Lower leg skin (tissue), 4 donors: ENCODE measurements at regions not wholly inside any gene's neighbourhood (a gene's known extent, or its start where the extent isn't known, plus 50 kb on each side); places are given as distances from the start of the nearest gene placed in this dataset.

Source experiments
- DNase-seq, 2 donors: peaks; one replicate each; pipeline ENCODE4 v3.0.0-alpha.2; 2019; ENCODE audit warnings: low spot score in 2 of 2
- H3K4me3 ChIP-seq: fragments of 200-600 bp; sonication (generic); 2 replicates; pipeline ENCODE4 v1.5.1; 2017; ENCODE audit warnings: mild to moderate bottlenecking, low read depth; ENCODE audit not compliant: poor library complexity, severe bottlenecking
- CTCF ChIP-seq, 3 donors: fragments of 450-650 bp; IDR thresholded peaks; one replicate each; pipeline ENCODE4 v1.5.1; 2016; ENCODE audit warnings: antibody characterized with exemption in 3 of 3, mild to moderate bottlenecking in 3 of 3, moderate library complexity in 2 of 3
- POLR2A ChIP-seq, 2 donors: fragments of 450-650 bp; IDR thresholded peaks; one replicate each; pipeline ENCODE4 v1.6.1; 2016 to 2017; ENCODE audit warnings: antibody characterized with exemption in 2 of 2, mild to moderate bottlenecking in 1 of 2, moderate library complexity in 1 of 2
- WGBS, 2 donors: methylation state at CpG; one replicate each; pipeline ENCODE4 v1.1.5; 2018; 5-methylcytosine and 5-hydroxymethylcytosine counted together
- intact Hi-C: fragments of 100-400 bp; cut with DNase I; formaldehyde crosslinking; loops from one replicate; pipeline ENCODE4 v1.15.0; 2023; ENCODE audit warnings: low total_unique reads

DNA sequence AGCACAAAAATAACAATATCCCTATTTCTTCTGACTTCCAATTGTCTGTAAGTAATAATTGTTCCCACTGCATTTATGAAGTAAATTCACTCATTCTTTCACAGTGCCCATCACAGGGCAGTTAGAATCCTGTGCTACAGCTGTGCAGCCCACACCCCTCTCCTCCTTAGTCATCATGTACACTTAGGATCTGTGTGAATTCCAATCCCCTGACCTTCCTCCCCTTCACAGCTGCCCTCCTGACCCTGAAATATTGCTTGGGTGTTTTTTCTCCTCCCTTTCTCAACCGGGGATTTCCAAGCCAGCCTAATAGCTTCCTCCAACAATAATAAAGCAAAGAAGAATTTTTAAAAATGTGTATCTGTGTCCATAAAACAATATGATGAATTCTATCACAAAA lies 91.5 kb upstream of the BEND6 start:
- 39 to 50% methylated on average over 1 of the region's 1 CpG for WGBS, 2 donors
- intact Hi-C loops = no loop called here
- no peak for TF ChIP-seq CTCF (IDR thresholded peaks at IDR 0.05)
- H3K4me3 ChIP-seq = no peak overlapping the region
- DNase-seq = no peak

GRCh38 chr6:56862415-56863175 lies 92.3 kb upstream of the BEND6 start:
- intact Hi-C loops = no loop called here
- 80 to 81% methylated on average over 3 of the region's 3 CpGs for WGBS, 2 donors
- TF ChIP-seq POLR2A (IDR thresholded peaks at IDR 0.05) (no peak), CTCF (IDR thresholded peaks at IDR 0.05) (no peak)
- no peak for DNase-seq
- H3K4me3 ChIP-seq = no peak overlapping the region

GRCh38 chr6:56860475-56860874 lies 94.4 kb upstream of the BEND6 start:
- no peak overlapping the region for H3K4me3 ChIP-seq
- intact Hi-C loops = no loop called here
- 33 to 45% methylated on average over 4 of the region's 4 CpGs for WGBS, 2 donors
- no peak for DNase-seq
- TF ChIP-seq CTCF (IDR thresholded peaks at IDR 0.05) (no peak), POLR2A (IDR thresholded peaks at IDR 0.05) (no peak)

DNA sequence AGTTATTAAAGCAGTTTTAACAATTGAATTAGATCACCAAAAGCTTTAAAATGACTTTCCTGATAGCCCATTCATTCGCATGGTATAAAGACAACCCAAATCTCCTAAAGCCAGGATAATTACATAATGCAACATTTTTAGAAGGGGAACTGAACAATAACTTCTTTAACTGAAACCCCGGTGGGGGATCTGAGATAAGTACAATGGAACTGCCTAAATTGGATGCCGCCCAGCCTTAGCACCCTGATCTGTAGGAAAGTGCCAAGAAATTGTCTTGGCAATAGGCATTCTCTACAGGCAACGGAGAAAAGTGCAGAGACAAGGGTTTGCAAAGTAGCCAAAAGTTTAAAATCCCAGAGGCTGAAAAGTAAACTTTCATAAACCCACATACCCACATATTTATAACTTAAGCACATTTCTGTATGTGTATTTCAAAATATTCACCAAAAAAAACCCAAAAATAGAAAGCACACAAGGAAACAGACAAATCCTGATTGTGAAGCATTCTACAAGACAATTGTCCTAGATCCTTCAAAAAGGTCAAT lies 98.8 kb upstream of the BEND6 start:
- intact Hi-C loops = loop anchor here (10.0 kb wide), 1 partner anchor 131 kb away; no protein-coding TSS in a partner anchor
- TF ChIP-seq POLR2A (IDR thresholded peaks at IDR 0.05) = no peak
- no peak for TF ChIP-seq CTCF (IDR thresholded peaks at IDR 0.05)
- DNase-seq = no peak
- 45 to 51% methylated on average over 4 of the region's 4 CpGs for WGBS, 2 donors
- no peak overlapping the region for H3K4me3 ChIP-seq

DNA sequence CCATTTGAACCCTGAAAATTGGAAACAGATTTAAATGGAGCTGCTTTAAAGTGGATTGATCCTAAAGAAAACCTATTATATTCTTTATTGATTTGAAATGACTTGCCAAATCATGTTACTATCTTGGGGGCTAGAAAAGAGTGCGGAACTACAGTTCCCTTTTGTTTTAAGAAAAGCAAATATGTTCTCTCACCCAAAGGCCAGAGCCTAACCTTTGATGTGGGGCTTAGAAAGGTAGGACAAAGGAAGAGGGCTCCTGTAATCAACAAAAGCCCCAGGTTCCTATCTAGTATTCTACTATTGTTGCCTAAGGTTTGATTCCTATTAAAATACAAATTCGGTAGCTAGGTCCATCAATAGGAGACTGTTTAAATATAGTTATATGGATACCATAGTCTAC lies 100.8 kb upstream of the BEND6 start:
- no peak for TF ChIP-seq POLR2A (IDR thresholded peaks at IDR 0.05)
- TF ChIP-seq CTCF (IDR thresholded peaks at IDR 0.05) = no peak
- no peak overlapping the region for H3K4me3 ChIP-seq
- 96 to 97% methylated on average over 2 of the region's 2 CpGs for WGBS, 2 donors
- DNase-seq = no peak
- intact Hi-C loops = loop anchor here (10.0 kb wide), 1 partner anchor 129 kb away; no protein-coding TSS in a partner anchor
